K562 (cell line): ENCODE measurements at regions not wholly inside any gene's neighbourhood (a gene's known extent, or its start where the extent isn't known, plus 50 kb on each side); places are given as distances from the start of the nearest gene placed in this dataset.

Source experiments
- CBFB ChIP-seq: sonication (generic); formaldehyde crosslinking; IDR thresholded peaks from 2 replicates; pipeline ENCODE4 v1.4.0; 2020; ENCODE audit warnings: mild to moderate bottlenecking, missing genetic modification reagents
- FOXJ3 ChIP-seq: sonication (generic); formaldehyde crosslinking; IDR thresholded peaks from 2 replicates; pipeline ENCODE4 v1.4.0; 2020; ENCODE audit warnings: mild to moderate bottlenecking, missing genetic modification reagents
- JUN ChIP-seq, 2 experiments: sonication (generic) in 1 of 2; formaldehyde crosslinking in 1 of 2; IDR thresholded peaks; 2 replicates each; pipeline versions ENCODE4 v1.6.1 to v1.8.0; 2012 to 2022; ENCODE audit warnings: borderline replicate concordance in 2 of 2, mild to moderate bottlenecking in 2 of 2, improper control_type of control experiment in 1 of 2, low read depth in 1 of 2, low read length in 1 of 2, missing genetic modification reagents in 1 of 2
- TF ChIP-seq, protein P1 (sequence below), 2 experiments: fragments of 450-650 bp in 1 of 2; sonication (generic) in 1 of 2; formaldehyde crosslinking; conservative IDR thresholded peaks; 2 replicates each; pipeline versions ENCODE4 v1.4.0 to v1.8.1; 2020 to 2022; ENCODE audit warnings: mild to moderate bottlenecking in 1 of 2, missing genetic modification reagents in 1 of 2

DNA sequence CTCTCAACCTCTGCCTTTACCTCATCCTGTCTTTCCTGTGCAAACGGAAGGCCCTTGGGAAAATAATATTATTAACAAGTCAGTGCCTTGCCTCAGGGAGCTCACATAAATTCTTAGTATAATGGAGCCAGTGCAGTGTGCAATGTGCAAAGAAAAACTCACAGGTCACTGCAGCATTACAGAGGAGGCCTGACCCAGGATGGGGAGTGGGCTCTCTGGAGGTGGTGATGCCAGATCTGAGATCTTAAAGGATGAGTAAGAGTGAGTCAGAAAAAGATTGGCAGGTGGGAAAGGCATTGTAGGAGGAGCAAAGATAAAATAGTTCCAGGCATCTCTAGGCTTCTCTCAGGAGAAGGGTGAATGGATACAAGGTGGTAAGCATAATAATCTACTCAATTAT lies 185.6 kb upstream of the ADAMTS9 start:
- no peak for TF ChIP-seq FOXJ3 (CRISPR knock-in tag)
- TF ChIP-seq, protein P1, sequence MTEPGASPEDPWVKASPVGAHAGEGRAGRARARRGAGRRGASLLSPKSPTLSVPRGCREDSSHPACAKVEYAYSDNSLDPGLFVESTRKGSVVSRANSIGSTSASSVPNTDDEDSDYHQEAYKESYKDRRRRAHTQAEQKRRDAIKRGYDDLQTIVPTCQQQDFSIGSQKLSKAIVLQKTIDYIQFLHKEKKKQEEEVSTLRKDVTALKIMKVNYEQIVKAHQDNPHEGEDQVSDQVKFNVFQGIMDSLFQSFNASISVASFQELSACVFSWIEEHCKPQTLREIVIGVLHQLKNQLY (CRISPR knock-in tag; conservative IDR thresholded peaks at IDR 0.05): no peak
- no peak for TF ChIP-seq CBFB (CRISPR knock-in tag)
- TF ChIP-seq JUN (IDR thresholded peaks at IDR 0.05; ENCODE audit: borderline replicate concordance, low read depth, low read length): peak; percentile 38; the same call in 1 of the 2 replicates
- no peak for TF ChIP-seq JUN (CRISPR knock-in tag; IDR thresholded peaks at IDR 0.05; ENCODE audit: borderline replicate concordance)
